Midbrain (tissue), 1 donor: ENCODE measurements at regions not wholly inside any gene's neighbourhood (a gene's known extent, or its start where the extent isn't known, plus 50 kb on each side); places are given as distances from the start of the nearest gene placed in this dataset.

Experiments
- DNase-seq: peaks from one replicate; lab custom pipeline; 2025; lab: John Stamatoyannopoulos, UW

DNA sequence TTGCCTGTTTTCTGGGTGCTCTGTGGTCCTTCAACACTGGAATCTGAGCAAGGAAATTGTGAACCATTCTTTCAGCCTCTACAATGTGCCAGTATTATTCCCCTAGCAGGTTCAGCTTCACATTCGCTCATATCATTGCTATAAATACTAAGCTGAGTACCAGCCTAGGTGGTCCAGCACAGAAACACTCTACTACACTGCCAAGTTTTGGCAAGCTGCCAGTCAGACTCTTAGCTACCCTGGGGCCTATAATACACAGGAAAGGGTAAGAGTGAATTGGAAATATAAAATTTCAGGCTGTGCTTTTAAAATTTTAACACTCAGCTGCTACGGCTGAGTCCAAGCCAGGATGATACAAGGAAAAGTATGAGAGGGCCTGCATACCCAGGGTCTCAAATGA lies 49.9 kb upstream of the PPP1R3A start:
- no peak for DNase-seq
